ENCODE measurements at regions not wholly inside any gene's neighbourhood (a gene's known extent, or its start where the extent isn't known, plus 50 kb on each side); places are given as distances from the start of the nearest gene placed in this dataset.
"Not testable (repeated sequence)": the region's sequence is repeated elsewhere in the genome, so short reads cannot be mapped to it uniquely, and the experiment has no call there.

DNA sequence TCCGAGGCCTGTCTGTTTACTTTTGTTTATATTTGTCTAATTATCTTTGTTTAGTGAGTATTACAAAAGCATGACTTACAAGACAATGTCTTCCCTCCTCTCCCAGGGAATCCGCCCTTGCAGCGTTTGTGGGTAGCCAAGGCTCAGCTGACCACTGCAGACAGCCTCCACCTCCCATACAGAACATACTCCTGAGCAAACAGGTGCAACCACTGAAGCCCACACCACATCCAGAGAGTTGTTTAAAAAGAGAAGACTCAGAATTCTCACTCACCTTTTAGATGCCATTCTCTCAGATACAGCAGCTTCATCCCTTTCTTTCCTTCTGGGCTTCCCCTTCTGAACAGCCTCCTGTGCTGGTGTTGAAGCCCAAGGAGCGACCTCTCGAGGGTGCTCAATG lies 103.5 kb upstream of the TMPRSS2 start:
- no peak for DNase-seq (ENCODE audit: low spot score)

DNA sequence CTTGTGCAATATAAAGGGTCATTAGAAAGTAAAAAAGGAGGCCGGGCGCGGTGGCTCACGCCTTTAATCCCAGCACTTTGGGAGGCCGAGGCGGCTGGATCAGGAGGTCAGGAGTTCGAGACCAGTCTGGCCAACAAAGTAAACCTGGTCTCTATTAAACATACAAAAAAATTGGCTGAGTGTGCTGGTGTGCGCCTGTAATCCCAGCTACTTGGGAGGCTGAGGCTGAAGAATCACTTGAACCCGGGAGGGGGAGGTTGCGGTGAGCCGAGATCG lies 102.8 kb upstream of the TMPRSS2 start:
- DNase-seq (ENCODE audit: low spot score) = not testable (repeated sequence)

DNA sequence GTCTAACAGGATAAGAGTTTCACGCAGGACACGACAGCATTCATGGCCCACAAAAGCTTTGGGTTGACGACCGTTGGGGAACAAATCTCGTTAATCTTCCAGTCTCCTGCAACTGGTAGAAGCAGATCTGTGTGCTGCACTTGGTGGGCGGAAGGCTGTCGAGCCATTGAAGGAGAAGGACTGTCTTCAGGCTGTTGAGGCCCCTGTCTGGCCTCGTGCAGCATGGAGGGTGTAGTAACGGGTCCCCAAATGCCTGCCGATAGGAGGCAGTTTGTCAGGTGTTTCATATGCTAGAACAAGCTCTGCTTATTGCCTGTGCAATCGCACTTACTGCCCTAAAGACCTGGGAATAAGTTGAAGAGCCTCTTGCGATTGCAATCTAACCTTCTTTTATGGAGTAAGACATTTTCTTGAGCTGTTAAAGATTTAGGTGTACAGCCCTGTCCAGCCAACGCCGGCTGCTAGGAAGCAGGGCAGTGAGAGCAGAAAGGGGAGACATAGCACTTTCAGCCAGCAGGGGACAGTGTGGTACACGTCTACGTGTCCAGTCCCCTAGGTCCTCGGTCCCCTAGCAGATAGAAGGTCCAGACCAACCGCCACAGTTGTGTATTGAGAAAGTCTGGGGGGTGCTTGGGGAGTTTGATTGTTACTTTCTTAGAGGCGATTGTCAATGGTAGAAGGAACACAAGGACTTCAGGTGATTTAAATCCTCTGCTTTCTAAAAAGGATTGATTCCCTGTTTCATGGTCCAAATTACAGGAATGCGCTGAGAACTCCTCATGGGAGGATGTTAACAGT lies 102.3 kb upstream of the TMPRSS2 start:
- no peak for DNase-seq (ENCODE audit: low spot score)

DNA sequence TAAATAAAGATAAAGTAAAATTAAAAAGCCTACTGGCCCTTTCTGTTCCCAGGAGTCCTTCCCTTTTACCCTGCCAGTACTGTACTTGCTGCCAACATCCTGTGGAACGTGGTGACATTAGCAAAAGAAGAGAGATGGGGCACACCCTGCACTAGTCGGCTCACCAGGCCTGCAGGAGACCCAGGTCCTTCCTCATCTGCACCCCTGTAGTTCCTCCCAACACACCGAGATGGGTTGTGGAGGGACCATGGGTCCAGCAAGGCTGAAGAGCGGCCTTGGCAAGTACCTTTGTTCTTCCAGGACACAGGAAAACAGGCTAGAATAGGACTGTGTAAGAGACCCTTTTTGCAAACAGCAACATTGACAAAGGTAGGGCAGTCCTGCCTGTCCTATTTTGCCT lies 98.7 kb upstream of the TMPRSS2 start:
- DNase-seq (ENCODE audit: low spot score) = no peak

DNA sequence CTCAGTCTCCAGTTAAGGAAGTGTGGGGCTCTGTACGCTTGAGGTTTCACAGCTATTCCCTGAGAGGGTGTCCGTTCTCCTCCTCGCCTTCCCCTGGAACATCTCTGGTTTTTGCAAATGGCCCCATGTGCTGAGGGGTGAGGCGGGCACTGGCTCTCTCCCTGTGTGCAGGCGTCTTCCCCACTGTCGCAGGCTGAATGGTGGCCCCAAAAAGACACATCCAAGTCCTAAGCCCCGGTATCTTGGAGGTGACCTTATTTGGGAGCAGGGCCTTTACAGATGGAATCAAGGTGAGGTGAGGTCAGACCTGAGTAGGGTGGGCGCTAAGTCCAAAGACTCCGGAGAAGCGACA lies 98.0 kb upstream of the TMPRSS2 start:
- DNase-seq (ENCODE audit: low spot score) = no peak

DNA sequence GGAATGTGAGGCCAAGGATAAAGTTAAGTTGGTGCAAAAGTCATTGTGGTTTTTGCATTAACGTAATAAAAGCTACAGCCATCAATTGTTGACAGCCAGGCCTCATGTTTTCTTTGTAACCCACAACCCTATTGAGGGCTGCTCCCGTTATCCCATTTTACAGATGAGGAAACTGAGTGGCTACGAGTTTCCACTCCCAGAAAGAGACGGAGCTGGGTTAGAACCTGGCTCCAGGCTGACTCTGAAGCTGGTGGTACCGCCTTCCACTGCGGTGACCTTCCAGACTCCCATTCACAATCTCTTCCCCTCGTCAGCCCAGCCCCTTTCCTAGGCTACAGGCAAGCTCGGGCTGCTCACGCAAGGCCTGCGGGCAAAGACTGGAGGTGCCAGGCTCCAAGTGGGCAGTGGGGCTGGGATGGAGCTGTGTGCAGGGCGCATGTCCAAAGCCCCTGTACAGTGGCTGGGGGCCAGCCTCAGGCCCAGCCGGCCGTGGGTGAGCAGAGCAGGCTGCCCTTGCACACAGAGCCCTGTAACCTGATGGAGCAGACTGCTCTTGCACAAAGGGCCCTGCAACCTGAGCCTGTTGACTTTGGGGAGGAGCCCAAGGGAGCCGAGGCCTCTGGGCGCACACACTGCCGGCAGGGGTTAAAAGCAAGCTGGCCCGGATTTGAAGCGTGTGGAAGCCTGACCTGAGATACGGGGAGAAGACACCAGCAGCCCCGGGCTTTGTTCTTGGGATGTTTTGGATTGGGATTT lies 97.4 kb upstream of the TMPRSS2 start:
- no peak for DNase-seq (ENCODE audit: low spot score)

- DNase-seq (ENCODE audit: low spot score) = no peak
These were observed 96.7 kb upstream of the TMPRSS2 start for GRCh38 chr21:41604583-41605041.

- no peak for DNase-seq (ENCODE audit: low spot score)
These were observed 95.5 kb upstream of the TMPRSS2 start for GRCh38 chr21:41603476-41603875.

DNA sequence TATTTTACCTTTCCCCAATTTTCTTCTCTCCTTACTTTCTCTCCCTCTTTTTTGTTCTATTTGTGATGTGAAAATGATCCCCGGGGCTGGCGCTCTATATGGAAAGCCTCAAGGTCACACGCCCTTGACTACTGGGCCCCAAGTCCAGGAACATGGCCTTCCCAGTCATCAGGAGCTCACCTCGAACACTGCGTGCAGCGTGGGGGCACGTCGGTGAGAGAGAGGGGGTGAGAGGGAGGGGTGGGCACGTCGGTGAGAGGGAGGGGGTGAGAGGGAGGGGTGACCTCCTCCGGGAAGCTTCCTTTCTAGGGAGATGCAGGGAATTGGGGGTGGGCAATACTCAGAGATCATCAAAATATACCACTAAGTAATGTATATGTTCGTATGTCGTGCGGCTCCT lies 94.6 kb upstream of the TMPRSS2 start:
- DNase-seq (ENCODE audit: low spot score) = no peak

- DNase-seq (ENCODE audit: low spot score) = no peak
These were observed 93.8 kb upstream of the TMPRSS2 start for GRCh38 chr21:41601573-41602368.

GRCh38 chr21:41600961-41601572 lies 93.1 kb upstream of the TMPRSS2 start:
- no peak for DNase-seq (ENCODE audit: low spot score)

DNA sequence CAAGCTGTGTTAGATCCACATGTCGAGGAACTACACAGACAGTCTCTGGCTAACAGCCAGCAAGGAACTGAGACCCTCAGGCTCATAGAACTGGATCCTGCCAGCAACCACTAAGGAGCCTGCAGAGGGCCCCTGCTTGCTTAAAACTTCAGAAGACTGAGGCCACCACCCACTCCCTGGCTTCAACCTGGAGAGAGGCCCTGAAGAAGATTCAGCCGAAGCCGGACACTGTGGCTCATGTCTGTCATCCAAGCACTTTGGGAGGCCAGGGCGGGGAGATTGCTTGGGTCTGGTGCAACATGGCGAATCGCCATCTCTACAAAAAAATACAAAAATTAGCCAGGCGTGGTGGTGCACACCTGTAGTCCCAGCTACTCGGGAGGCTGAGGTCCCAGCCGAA lies 92.6 kb upstream of the TMPRSS2 start:
- no peak for DNase-seq (ENCODE audit: low spot score)

- no peak for DNase-seq (ENCODE audit: low spot score)
These were observed 92.2 kb upstream of the TMPRSS2 start for GRCh38 chr21:41600116-41600515.

DNA sequence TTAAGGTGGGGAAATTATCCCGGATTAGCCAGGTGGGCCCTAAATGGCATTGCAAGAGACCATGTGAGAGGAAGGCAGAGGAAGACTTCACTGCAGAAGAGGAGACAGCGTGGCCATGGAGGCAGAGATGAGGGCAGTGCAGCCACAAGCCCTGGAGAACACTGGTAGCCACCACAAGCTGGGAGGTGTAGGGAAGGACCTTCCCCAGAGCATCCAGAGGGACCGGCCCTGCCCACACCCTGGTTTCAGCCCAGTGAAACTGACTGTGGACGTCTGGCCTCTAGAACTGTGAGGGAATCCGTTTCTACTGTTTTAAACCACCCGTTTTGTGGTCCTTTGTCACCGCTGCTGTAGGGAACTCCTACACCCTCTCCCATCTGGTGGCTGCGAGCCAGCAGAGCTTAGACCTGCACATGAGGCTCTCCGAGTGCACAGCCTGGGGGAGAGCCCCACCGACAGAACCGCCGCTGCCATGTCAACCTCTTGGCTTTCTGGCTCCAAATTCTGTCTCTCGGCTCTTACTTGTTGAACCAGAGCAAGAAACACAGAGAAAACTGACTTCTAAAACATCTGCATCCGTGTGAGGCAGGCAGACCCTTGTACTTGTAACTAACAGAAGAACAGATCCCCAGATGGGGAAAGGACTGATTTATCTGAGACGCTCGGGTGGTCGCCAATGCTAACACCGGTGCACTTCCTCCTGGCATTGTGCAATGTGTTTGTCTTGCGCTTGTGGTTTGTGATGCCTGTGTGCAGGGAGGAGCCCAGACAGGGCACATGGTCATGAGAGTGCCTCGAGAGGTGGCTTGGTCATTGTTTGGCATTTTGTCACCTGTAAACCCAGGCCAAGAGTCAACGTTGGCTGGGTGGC lies 90.8 kb upstream of the TMPRSS2 start:
- DNase-seq (ENCODE audit: low spot score) = no peak

- DNase-seq (ENCODE audit: low spot score) = no peak
These were observed 89.9 kb upstream of the TMPRSS2 start for GRCh38 chr21:41597811-41598231.

DNA sequence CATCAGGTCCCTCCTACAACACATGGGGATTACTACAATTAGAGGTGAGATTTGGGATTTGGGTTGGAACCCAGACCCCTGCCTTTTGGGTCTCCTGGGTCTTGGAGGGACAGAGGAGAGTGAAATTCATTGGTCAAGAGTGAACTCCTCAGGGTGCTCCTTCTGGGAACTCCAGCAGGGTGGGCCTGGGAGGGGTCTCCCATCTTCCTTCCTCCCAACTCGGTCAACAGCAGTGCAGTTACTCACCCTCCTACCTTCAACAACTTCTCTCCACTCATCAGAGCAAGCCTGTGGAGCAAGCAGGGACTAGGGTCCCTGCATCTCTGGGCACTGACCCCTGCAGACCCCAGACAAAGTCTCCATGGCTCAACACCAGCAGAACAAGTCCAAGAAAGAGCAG lies 89.3 kb upstream of the TMPRSS2 start:
- no peak for DNase-seq (ENCODE audit: low spot score)

DNA sequence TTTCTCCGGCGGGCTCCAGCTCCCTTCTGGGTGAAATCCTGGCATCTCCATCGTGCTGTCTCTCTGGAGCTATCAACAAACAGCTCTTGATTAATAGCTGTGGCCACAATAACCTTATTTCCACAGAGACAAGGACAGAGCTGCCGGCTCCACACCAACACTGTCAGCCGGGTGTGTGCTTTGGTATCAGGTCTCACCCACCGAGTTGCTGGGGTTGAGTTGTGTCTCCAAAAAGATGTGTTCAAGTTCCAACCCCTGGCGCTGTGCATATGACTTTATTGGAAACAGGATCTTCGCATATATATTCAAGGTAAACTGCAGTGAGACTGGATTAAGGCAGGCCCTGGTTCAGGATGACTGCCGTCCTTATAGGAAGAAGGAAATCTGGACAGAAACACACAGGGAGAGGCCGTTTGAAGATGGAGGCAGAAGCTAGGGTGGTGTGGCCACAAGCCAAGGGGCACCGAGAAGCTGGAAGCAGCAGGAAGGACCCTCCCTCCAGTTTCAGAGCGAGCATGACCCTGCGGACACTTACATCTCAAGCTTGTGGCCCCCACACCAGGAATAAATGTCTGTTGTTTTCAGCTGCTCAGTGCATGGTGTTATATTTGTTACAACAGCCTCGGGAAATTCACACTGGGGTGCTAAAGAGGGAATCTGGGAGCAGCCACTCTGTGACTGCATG lies 88.4 kb upstream of the TMPRSS2 start:
- DNase-seq (ENCODE audit: low spot score) = no peak

GRCh38 chr21:41594268-41594667 lies 86.3 kb upstream of the TMPRSS2 start:
- no peak for DNase-seq (ENCODE audit: low spot score)

- DNase-seq (ENCODE audit: low spot score) = no peak
These were observed 85.8 kb upstream of the TMPRSS2 start for GRCh38 chr21:41593760-41594138.

DNA sequence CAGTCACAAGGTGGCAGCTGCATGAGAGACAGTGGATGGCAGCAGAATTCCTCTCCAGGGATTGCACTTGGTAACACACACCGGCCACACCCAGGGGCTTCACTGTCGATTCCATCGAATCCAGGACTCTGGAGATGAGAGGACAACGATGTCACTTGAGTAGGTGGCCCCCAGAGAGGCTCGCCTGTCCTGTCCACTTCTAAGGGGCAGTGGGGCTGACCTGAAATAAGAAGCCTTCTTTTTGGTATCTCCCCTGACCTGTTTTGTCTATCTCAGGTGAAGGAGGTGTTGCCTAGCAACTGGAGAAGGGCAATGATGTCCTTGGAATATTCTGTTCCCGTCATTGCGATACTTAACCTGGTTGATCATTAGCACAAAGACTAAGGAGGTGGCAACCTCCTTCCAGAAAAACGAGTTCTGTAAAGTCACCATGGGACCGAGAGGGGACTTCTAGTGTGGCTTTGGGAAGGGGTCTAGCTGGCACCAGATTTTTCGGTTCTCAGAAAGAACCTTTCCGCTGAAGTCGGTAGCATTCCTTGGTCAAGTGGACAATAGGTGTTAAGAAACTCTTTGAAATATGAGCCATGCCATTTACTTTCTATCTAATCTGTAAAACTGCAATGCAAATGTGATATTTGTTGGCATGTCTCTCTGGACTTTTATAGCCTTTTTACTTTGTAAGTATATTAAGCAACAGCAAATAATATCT lies 85.2 kb upstream of the TMPRSS2 start:
- no peak for DNase-seq (ENCODE audit: low spot score)

All from CD4-positive, alpha-beta T cell treated with Interleukin-15 for 4 hours (primary cell).